Common myeloid progenitor, CD34-positive (primary cell): ENCODE measurements at regions not wholly inside any gene's neighbourhood (a gene's known extent, or its start where the extent isn't known, plus 50 kb on each side); places are given as distances from the start of the nearest gene placed in this dataset.
A peak's percentile ranks its signal among the peaks of the same experiment; 100 is the strongest.

Source experiments
- CTCF ChIA-PET: fragments of 350-600 bp; sonication (Branson Sonifier 250); formaldehyde crosslinking; loops from one replicate; lab custom pipeline; 2021; ENCODE audit warnings: antibody characterized with exemption; lab: Charles Lee
- POLR2A ChIA-PET: fragments of 350-600 bp; sonication (Branson Sonifier 250); formaldehyde crosslinking; loops from one replicate; lab custom pipeline; 2021; ENCODE audit warnings: antibody characterized with exemption; lab: Charles Lee
- DNase-seq, 3 donors: peaks; one replicate each; pipeline versions ENCODE4 v3.0.0 to v3.0.0-alpha.2; 2013
- H3K27ac ChIP-seq, 2 experiments: 1 replicate in 1 of 2; 2 replicates in 1 of 2; pipeline ENCODE4 v1.7.0; 2013; ENCODE audit warnings: inconsistent platforms in 2 of 2, low read length in 2 of 2, mild to moderate bottlenecking in 2 of 2, low read depth in 1 of 2, moderate library complexity in 1 of 2; ENCODE audit not compliant: severe bottlenecking in 2 of 2, insufficient read depth in 1 of 2, poor library complexity in 1 of 2
- H3K27me3 ChIP-seq, 5 experiments: replicated peaks in 2 of 5; 1 replicate in 3 of 5; 2 replicates in 2 of 5; pipeline versions ENCODE4 v1.6.1 to v1.7.0; 2013; ENCODE audit warnings: low read length in 4 of 5, mild to moderate bottlenecking in 2 of 5, moderate library complexity in 2 of 5, inconsistent platforms in 1 of 5; ENCODE audit not compliant: insufficient read depth in 5 of 5, control insufficient read depth in 4 of 5
- H3K36me3 ChIP-seq, 4 experiments: 1 replicate in 2 of 4; 2 replicates in 2 of 4; pipeline versions ENCODE4 v1.6.1 to v1.7.0; 2013; ENCODE audit warnings: low read length in 3 of 4, control low read depth in 1 of 4, mild to moderate bottlenecking in 1 of 4; ENCODE audit not compliant: control insufficient read depth in 4 of 4, insufficient read depth in 4 of 4
- H3K4me1 ChIP-seq, 4 experiments: 1 replicate in 3 of 4; 2 replicates in 1 of 4; pipeline versions ENCODE4 v1.6.1 to v1.7.1; 2013; ENCODE audit warnings: low read length in 3 of 4, mild to moderate bottlenecking in 3 of 4, control low read depth in 1 of 4, inconsistent platforms in 1 of 4, moderate library complexity in 1 of 4; ENCODE audit not compliant: control insufficient read depth in 4 of 4, insufficient read depth in 4 of 4; ENCODE audit errors: control extremely low read depth in 1 of 4
- H3K4me3 ChIP-seq, 7 experiments: 1 replicate in 4 of 7; 2 replicates in 3 of 7; pipeline versions ENCODE4 v1.5.1 to v1.7.0; 2013; ENCODE audit warnings: mild to moderate bottlenecking in 7 of 7, low read length in 6 of 7, moderate library complexity in 6 of 7, inconsistent platforms in 2 of 7, low read depth in 2 of 7, control low read depth in 1 of 7; ENCODE audit not compliant: insufficient read depth in 4 of 7, control insufficient read depth in 1 of 7; ENCODE audit errors: extremely low read depth in 1 of 7
- H3K9me3 ChIP-seq, 5 experiments: 1 replicate in 4 of 5; 2 replicates in 1 of 5; pipeline versions ENCODE4 v1.6.1 to v1.7.1; 2013; ENCODE audit warnings: low read length in 4 of 5, mild to moderate bottlenecking in 2 of 5, inconsistent platforms in 1 of 5, low read depth in 1 of 5, moderate library complexity in 1 of 5; ENCODE audit not compliant: control insufficient read depth in 4 of 5, insufficient read depth in 2 of 5; ENCODE audit errors: control extremely low read depth in 1 of 5
- WGBS: methylation state at CpG from one replicate; pipeline ENCODE4 v1.1.5; 2013; ENCODE audit not compliant: insufficient coverage; 5-methylcytosine and 5-hydroxymethylcytosine counted together

DNA sequence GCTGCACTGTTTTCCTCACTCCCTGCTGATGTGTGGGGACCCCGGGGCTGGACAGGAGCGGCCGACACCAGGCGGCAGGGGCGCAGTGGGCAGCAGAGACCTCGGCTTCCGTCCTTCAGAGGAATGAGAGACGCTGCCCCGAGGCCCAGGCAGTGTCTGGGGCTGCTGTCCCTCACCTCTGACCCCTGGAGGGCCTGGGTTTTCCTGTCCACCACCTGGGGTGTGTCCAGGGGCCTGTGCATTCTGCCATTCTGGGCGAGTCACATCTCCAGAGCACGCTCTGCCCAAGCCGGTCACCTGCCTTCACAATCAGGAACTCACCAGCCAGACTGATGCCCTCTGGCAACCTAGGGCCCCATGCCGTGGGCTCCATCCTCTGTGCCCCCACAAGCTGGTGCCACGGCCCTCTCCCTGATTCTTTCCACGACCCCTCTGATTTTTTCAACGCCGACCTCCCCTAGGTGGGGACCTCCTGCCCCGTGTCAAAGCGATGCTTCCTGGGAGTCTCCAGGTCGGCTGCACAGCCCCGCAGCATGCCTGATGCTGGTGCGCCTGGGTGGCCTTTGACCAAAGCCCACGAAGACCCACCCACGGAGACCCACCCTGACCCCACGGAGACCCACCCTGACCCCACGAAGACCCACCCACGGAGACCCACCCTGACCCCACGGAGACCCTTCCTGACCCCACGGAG, 53.7 kb upstream of the CFAP46 start:
- no peak overlapping the region for H3K27ac ChIP-seq
- peaks cover 0 to 2% (median 0%) of the 10 kb centered on the region in 4 experiments for H3K4me1 ChIP-seq
- H3K4me3 ChIP-seq: no peak overlapping the region
- CTCF ChIA-PET: no interaction called here
- WGBS: 88% methylated on average over 24 of the region's 29 CpGs
- no peaks in the 10 kb centered on the region for H3K9me3 ChIP-seq
- DNase-seq: no peak
- POLR2A ChIA-PET: no interaction called here
- peaks cover 0 to 7% (median 2%) of the 10 kb centered on the region in 5 experiments for H3K27me3 ChIP-seq
- H3K36me3 ChIP-seq: no peaks in the 10 kb centered on the region

DNA sequence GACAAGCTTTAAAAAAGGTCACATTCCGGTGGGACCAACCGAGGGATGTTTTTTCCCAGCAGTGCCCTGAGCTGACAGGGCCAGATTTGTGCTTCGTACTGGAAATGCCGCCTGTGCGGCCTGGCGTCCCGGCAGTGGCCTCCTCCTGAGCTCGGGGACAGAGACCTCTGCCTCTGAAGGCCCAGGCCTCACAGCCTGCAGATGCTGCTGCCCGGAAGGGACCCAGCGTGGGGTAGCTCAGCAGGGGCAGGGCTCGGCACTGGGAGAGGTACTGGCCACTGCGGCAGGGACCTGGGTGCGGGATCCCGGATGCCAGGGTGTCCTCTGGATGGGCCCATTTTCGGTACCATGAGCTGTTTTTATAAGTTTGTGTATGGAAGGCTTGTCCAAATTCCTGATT, 52.4 kb upstream of the CFAP46 start:
- Histone ChIP-seq H3K27me3 (peaks cover 0 to 7% (median 2%) of the 10 kb centered on the region in 5 experiments), H3K36me3 (no peaks in the 10 kb centered on the region), H3K4me1 (peaks cover 0 to 2% (median 0%) of the 10 kb centered on the region in 4 experiments), H3K27ac (no peak overlapping the region), H3K4me3 (peak overlapping the region in 1 of 7 experiments; percentile 33), H3K9me3 (no peaks in the 10 kb centered on the region)
- no peak for DNase-seq
- POLR2A ChIA-PET: no interaction called here
- WGBS: 96% methylated on average over 15 of the region's 15 CpGs
- CTCF ChIA-PET: no interaction called here

DNA sequence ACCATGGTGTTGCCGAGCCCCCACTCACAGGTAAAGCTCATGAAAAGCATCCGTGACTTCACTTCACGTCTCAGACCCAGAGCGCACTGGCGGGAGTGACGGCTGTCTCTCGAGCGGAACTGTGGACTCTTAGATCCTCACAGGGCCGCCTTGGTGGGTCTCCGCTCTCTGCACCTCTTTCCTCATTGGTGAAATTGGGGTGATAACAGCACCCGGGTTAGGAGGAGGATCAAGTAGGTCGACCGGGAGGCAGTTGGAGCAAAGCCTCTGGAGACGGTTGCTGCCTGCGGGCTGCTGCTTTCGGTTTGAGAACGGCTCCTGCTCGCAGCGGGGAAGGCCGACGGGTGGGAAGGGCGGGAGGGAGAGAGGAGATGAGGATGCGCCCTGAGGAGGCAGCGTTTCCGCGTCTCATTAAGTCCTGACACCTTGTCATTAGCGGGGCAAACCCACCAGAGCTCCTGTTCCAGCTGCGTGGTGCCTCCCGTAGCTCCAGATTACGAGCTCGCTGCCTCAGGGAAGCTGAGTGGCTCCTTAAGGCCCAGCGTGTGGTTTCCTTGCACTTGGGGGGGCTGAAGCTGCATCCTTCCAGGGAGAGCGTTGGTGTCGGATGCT, 51.9 kb upstream of the CFAP46 start:
- 76% methylated on average over 25 of the region's 34 CpGs for WGBS
- peak overlapping the region in 3 of 7 experiments; percentile 19 to 33 (median 28) for H3K4me3 ChIP-seq
- POLR2A ChIA-PET: no interaction called here
- H3K27ac ChIP-seq: no peak overlapping the region
- H3K36me3 ChIP-seq: no peaks in the 10 kb centered on the region
- H3K27me3 ChIP-seq: peaks cover 0 to 7% (median 2%) of the 10 kb centered on the region in 5 experiments
- no peak for DNase-seq
- CTCF ChIA-PET: no interaction called here
- no peaks in the 10 kb centered on the region for H3K9me3 ChIP-seq
- H3K4me1 ChIP-seq: peaks cover 0 to 2% (median 0%) of the 10 kb centered on the region in 4 experiments

DNA sequence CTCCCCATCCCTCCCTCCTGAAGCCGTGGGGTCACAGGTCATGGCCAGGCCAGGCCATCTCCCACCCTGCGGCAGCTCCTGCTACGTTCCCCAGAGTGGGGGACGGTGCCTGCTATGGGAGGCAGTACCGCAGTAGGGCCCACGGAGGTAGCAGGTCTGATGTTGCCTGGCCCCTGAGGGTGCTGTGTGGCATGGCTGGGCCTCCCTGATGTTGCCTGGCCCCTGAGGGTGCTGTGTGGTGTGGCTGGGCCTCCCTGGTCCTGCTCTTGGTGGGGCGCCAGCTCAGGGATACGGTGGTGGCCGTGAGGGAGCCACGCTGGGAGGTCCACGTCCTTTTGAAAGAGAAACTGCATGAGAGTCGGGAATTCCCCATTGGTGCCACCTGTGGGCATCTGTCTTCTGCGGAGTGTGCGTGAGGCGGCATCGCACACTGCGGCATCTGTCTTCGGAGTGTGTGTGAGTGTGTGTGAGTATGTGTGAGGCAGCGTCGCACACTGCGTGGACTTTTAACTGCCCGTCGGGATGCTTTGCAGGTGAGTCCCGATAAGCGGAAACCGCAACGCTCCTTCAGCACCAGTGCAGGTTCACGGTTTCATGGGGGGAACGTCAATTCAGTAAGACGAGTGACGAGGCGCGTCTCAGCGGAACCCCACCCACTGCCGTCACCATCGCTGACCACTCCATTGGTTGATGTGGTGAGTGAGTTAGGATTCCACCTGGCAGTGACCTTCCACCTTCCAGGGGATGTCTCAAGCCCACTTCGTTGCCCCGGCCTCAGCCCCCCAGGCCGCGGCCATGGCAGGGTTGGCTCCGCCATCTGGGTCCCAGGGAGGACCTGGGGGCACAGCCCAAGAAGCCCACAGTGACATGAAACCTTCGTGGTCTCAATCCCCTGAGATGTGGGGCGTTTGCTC, 51.2 kb upstream of the CFAP46 start:
- no peaks in the 10 kb centered on the region for H3K36me3 ChIP-seq
- POLR2A ChIA-PET: no interaction called here
- peaks cover 0 to 7% (median 2%) of the 10 kb centered on the region in 5 experiments for H3K27me3 ChIP-seq
- no peak overlapping the region for H3K4me3 ChIP-seq
- CTCF ChIA-PET: no interaction called here
- 95% methylated on average over 32 of the region's 43 CpGs for WGBS
- no peak for DNase-seq
- H3K9me3 ChIP-seq: no peaks in the 10 kb centered on the region
- H3K4me1 ChIP-seq: peaks cover 0 to 2% (median 0%) of the 10 kb centered on the region in 4 experiments
- no peak overlapping the region for H3K27ac ChIP-seq

DNA sequence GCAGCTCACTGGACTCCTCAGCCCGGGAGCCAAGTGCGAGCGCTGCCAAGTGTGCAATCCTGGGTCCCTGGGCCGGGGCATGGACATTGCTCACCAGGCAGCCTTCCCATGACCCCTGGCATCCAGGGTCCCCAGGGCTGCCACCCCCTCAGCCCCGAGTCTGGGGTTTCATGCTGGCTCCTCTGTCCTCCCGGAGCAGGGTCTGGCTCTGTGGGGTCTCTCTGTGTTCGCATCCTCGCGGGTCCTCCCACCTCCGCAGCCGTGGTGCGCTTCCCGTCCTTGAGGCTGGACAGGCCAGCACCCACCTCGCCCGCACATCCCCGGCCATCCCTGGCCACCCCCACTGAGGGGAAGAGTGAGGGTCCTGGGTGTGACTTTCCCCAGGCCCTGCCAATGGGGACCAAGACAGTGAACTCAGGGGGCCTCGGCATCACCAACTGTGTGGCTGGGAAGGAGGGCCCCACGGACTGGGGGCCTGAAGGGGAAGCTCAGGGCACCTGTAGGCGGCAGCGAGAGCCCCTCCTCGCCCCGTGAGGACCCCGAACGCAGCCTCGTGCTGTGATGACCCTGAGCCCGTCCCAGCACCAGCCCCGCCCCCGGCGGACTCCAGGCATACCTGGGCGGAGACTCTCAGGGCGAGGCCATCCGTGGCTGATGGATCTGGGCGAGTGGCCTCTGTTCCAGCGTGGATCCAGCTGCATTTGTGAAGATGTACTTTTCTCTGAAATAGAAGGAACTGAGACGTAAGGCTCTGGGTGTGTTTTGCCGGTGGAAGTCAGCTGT, 50.3 kb upstream of the CFAP46 start:
- Histone ChIP-seq H3K27ac (no peak overlapping the region), H3K9me3 (no peaks in the 10 kb centered on the region), H3K36me3 (no peaks in the 10 kb centered on the region), H3K4me3 (no peak overlapping the region), H3K27me3 (peaks cover 0 to 7% (median 2%) of the 10 kb centered on the region in 5 experiments), H3K4me1 (peaks cover 0 to 2% (median 0%) of the 10 kb centered on the region in 4 experiments)
- ChIA-PET POLR2A (interaction anchor here (0.6 kb wide), 1 partner anchor 50 kb away, joined by 3 read pairs; no protein-coding TSS in a partner anchor), CTCF (no interaction called here)
- 91% methylated on average over 32 of the region's 36 CpGs for WGBS
- no peak for DNase-seq
